HG02840 (cell line): ENCODE measurements at regions not wholly inside any gene's neighbourhood (a gene's known extent, or its start where the extent isn't known, plus 50 kb on each side); places are given as distances from the start of the nearest gene placed in this dataset.

Experiments
- ATAC-seq: cut with Tn5 transposase; IDR thresholded peaks from one replicate; pipeline ENCODE4 v1.9.1; 2021; ENCODE audit warnings: mild to moderate bottlenecking, moderate library complexity, moderate number of reproducible peaks; ENCODE audit not compliant: unreplicated experiment, low FRiP score

DNA sequence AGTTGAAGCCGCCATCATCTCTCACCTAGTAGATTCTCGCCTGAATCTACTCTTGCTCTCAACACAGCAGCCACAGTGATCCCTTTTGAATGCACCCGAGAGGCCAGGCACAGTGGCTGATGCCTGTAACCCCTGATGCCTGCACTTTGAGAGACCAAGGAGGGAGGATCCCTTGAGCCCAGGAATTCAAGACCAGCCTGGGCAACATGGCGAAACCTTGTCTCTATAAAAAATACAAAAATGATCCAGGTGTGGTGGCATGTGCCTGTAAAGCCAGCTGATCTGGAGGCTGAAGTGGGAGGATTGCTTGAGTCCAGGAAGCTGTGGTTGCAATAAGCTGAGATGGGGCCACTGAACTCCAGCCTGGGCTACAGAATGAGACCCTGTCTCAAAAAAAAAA, 60.3 kb upstream of the EML4 start:
- no peak for ATAC-seq

DNA sequence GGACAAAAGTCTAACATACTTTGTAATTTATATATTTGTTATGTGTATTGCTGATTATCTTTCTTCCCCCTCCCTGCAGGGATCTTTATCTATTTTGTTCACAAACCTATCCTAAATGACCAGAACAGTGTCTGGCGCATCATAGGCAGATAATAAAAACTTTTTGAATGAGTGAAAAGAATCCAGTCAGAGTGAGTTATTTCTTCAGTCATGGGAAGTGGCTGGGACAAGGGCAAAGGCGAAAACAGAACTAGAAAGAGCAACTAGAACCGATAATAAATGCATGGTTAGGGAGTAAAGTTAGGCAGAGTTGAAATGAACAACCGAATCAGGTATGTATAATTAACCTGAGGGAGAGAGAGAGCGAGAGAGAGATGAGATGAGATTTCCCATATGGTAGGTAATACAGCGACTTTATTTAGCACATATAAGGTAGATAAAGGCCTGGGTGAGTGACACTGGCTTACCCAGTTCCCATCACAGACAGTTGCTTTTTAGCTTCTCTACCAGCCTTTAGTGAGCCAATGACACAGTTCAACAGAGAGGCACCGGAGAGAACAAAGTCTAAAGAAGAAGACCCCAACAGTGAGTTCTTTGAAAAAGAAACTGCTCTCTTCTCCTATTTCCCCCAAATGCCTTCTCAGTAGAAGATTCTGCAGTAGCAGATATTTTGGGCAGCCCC, 59.1 kb upstream of the EML4 start:
- no peak for ATAC-seq

DNA sequence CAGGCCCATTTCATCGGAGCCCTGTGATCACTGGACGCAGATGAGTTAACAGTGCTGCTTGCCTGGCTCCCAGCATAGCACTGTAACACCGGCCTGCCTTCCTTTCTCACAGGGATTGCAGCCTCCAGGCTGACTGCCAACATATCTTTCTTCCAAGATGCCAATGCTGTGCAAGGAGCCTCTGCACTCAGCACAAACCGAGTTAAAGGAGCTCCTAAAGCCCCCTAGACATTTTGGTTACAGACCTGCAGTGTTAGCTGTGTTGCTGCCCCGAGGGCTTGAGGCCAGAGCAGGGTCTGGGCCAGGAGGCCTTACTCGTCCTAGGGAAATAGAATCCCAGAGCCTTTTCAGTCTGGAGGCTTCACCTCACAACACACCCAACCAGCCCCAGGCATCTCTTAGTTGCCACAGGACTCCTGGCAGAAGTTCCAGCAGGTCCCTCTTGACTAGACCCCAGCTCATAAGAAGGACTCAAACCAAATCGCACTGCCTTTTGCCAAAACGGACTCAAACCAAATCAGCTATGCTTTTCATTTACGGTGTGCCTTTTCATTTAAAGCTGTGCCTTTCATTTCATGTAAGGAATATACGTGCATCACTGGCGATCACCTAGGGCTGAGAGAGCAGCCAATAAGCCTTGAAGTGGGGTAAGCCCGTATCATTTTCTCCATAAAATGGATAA, 58.4 kb upstream of the EML4 start:
- no peak for ATAC-seq

DNA sequence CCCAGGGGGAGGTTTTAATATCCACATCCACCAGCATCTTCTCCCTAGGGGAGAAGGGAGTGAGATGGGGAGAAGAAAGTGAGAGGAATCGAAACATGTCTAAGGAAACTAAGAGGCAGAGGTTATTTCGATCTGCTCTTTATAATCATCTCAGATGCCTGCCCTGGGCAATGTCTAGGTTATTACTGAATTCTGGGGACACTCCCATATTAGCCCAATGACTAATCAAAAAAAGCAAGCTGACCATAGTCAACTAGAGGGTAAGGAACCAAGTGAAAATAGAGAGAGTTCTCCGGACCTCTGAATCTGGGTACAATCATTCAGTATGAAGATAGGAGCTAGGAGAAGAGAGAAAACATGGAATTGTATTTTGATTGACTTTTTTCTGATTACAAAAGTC, 56.7 kb upstream of the EML4 start:
- ATAC-seq = no peak

DNA sequence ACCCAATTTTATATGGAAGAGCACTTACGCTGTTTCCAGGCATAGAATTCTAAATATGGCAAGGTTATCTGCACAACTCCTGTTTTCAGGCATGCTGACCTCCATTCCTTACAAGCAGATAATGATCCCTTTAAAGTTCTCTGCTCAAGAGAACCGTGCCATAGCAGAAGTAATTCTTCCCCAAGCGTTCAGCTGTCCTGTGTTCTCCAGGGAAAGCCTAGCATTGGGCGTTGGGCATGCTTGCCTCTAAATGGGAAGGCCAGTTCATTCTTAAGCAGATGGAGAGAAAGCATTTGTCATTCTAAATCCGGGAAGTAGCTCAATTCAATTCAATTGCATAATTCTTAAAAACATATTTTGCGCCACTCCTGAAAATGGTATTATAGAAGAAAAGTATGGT, 55.7 kb upstream of the EML4 start:
- no peak for ATAC-seq

DNA sequence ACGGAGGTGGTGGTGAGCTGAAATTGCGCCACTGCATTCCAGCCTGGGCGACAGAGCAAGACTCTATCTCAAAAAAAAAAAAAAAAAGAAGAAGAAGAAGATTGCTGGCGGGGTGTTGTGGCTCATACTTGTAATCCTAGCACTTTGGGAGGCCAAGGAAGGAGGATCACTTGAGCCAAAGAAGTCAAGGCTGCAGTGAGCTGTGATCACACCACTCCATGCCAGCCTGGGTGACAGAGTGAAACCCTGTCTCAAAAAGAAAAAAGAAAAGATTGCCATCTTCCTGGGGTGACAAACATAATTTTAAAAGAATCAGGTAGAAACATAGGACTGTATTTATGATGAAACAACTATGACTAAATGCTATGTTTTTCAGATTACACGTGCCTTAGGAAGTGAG, 55.1 kb upstream of the EML4 start:
- ATAC-seq = no peak

DNA sequence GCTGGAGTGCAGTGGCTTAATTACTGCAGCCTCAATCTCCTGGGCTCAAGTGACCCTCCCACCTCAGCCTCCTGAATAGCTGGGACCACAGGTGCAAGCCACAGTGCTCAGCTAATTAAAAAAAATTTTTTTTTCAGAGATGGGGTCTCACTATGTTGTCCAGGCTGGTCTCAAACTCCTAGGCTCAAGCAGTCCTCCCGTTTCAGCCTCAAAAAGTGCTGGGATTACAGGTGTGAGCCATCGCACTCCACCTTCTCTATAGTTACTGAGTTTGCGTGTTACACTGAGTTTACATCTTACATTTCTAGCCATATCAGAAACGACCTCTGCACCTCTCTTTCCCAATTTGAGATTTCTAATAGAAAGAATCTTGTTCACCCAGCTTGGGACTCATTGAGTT, 53.6 kb upstream of the EML4 start:
- ATAC-seq = no peak

DNA sequence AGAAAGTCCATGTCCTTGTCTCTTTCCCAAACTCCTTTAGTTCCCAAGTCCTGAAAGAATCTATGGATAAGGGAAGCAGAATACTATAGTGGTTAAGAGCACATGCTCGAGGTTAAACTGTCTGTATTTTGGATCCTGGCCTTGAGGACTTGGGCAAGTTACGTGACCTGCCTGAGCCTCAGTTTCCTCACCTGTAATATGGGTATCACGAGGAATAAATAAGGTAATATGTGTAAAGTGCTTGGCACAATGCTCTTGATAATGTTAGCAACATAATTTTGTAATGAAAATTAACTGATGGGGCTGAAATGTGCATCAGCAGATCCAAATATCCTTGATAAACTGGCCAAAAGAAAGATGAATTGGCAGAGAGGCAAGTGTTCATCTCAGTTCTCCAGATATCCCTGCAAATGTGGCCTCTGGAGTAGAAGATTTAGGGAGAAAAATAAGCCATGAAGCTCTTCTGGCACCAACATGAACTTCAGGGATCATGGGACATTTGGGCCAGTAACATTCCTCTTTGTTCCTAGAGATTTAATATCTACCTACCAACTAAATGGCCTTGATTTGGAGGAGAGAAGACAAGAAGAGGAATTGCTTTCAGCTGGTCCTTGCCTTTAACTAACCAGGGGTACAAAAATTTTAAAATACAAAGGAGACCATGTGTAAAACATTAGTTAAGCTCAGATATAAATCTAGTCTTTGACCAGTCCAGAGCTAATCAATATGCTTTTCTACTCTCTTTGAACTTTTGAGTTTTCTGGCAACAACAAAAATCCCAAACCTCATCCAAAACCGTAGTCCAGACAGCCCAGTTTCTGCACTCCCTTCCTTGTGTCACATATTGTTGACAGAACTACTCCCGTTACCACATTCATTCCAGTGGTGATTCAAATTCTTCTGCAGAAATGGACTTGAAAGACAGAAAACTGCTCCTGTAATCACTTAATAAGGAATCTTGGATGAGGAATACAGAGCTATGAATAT, 52.7 kb upstream of the EML4 start:
- no peak for ATAC-seq

DNA sequence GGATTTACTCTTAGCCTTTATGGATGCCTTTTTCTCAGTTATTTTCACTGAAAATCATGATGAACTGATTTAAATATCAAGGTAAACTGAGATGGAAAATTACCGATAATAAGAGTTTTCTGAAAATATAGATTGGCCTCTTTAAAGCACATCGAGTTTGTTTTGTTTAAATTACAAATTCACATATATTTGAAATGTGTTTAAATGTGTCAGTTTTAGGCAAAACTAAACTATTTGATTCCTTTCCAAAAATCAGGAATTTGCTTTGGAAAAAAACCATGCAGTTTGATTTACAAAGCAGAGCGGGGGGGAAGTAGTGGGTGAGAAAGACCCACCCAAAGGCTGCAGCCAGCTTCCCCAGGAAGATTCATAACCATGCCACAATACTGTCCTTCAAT, 52.0 kb upstream of the EML4 start:
- ATAC-seq = no peak

DNA sequence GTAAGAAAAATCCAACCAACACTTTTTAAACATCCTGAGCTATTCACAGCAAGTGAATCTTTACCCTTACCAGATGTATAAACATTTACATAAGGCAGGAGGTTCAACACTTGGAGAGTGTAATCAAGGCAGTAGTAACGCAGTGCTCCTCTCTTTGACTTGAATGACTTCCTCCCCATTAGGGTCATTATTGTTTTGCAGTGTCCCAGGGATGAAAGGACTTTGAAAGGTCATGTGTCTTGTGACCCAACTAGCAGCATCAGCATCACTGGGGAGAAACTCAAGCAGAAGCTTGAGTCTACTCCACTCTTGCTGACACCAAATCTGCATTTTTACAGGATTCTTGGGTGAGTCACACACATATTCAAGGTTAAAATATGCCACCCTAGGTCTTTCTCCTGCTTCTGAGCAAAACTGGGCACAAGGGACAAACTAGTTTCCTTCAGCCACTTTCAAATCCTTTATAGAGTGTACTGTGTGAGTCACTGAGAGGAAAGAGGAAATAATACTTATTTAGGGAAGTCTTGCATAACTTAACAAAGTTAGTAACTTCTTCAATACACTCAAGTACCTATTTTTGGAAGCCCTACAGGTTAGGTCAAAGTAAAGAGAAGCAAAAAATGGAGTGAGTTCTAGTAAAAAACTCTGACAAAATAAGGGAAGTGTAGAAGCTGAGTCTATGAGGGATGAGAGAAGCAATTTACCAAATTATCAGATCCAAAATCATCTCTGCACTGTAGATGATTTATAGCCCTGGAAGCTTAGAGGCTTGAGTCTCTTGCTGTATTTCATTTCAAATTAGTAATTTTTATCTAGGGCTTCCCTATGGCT, 51.0 kb upstream of the EML4 start:
- peak; percentile 90 for ATAC-seq

DNA sequence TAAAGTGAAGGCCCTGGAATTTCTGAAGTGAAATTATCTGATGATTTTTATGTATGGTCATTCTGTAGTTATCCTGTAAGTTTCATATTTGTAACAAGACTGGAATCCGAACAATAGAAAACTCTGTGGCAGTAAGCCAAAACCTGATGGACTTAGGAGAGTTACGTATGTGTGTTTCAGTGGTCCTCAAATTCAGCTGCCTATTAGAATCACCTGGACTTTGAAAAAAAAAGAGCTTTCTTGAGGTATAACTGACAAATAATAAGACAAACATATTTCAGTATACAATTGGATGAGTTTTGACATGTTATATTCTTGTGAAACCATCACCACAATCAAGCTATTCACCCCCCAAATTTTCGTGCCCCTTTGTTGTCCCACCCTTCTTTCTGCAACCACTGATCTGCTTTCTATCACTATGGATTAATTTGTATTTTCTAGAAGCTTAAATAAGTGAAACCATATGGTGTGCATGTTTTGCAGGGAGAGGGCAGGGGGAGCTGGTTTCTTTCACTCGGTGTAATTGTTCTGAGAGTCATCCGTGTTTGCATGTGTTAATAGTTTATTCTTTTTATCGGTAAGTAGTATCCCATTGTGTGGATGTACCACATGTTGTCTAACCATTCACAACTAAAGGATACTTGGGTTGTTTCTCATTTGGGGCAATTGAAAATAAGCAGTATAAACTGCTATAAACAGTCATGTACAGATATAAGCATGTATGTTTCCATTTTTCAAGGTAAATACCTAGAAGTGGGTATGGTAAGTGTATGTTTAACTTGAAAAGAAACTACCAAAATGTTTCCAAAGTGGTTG, 50.2 kb upstream of the EML4 start:
- no peak for ATAC-seq
